CD4-positive, alpha-beta T cell (primary cell): ENCODE measurements at regions not wholly inside any gene's neighbourhood (a gene's known extent, or its start where the extent isn't known, plus 50 kb on each side); places are given as distances from the start of the nearest gene placed in this dataset.

Experiments used
- ATAC-seq: fragments of 200-7000 bp; cut with Tn5 transposase; one replicate; pipeline ENCODE4 v1.10.0; 2022; ENCODE audit warnings: mild to moderate bottlenecking; ENCODE audit not compliant: poor library complexity
- CTCF ChIA-PET: fragments of 350-600 bp; sonication (Branson Sonifier 250); formaldehyde crosslinking; loops from one replicate; lab custom pipeline; 2021; ENCODE audit warnings: antibody characterized with exemption, inconsistent platforms; lab: Charles Lee
- POLR2A ChIA-PET: fragments of 350-600 bp; sonication (Branson Sonifier 250); formaldehyde crosslinking; loops from one replicate; lab custom pipeline; 2021; ENCODE audit warnings: antibody characterized with exemption, inconsistent platforms; lab: Charles Lee
- DNase-seq, 14 experiments: peaks; one replicate each; pipeline ENCODE4 v3.0.0-alpha.2; 2013 to 2020; ENCODE audit warnings: mixed read lengths in 2 of 14
- H3K27ac ChIP-seq, 2 donors: one replicate each; pipeline versions ENCODE4 v1.5.1 to v1.7.0; 2013; ENCODE audit warnings: low read length in 2 of 2, low read depth in 1 of 2, mild to moderate bottlenecking in 1 of 2
- H3K27me3 ChIP-seq, 2 experiments: 1 replicate in 1 of 2; 2 replicates in 1 of 2; pipeline versions ENCODE4 v1.6.1 to v1.7.0; 2013; ENCODE audit warnings: low read length in 2 of 2, control low read depth in 1 of 2, mild to moderate bottlenecking in 1 of 2, moderate library complexity in 1 of 2; ENCODE audit not compliant: insufficient read depth in 2 of 2, control insufficient read depth in 1 of 2
- H3K36me3 ChIP-seq: one replicate; pipeline ENCODE4 v1.6.1; 2013; ENCODE audit warnings: low read length, control low read depth; ENCODE audit not compliant: insufficient read depth
- H3K4me1 ChIP-seq: one replicate; pipeline ENCODE4 v1.6.1; 2013; ENCODE audit warnings: low read length, control low read depth; ENCODE audit not compliant: insufficient read depth
- H3K4me3 ChIP-seq: one replicate; pipeline ENCODE4 v1.5.1; 2013; ENCODE audit warnings: mild to moderate bottlenecking, low read length, moderate library complexity
- H3K9me3 ChIP-seq, 2 experiments: 1 replicate in 1 of 2; 2 replicates in 1 of 2; pipeline versions ENCODE4 v1.6.1 to v1.7.0; 2013; ENCODE audit warnings: low read length in 2 of 2, mild to moderate bottlenecking in 2 of 2, control low read depth in 1 of 2, moderate library complexity in 1 of 2; ENCODE audit not compliant: control insufficient read depth in 1 of 2, insufficient read depth in 1 of 2
- H3K27ac Mint-ChIP-seq: one replicate; pipeline ENCODE4 v1.8.0; 2020; ENCODE audit warnings: mixed read lengths
- H3K27me3 Mint-ChIP-seq: one replicate; pipeline ENCODE4 v1.8.0; 2021; ENCODE audit warnings: mixed read lengths
- H3K36me3 Mint-ChIP-seq: one replicate; pipeline ENCODE4 v1.8.0; 2021; ENCODE audit warnings: low read depth, mixed read lengths
- H3K4me1 Mint-ChIP-seq: one replicate; pipeline ENCODE4 v1.8.0; 2021; ENCODE audit warnings: low read depth, mixed read lengths
- H3K4me3 Mint-ChIP-seq: one replicate; pipeline ENCODE4 v1.8.0; 2020; ENCODE audit warnings: mild to moderate bottlenecking, mixed read lengths
- H3K9me3 Mint-ChIP-seq: one replicate; pipeline ENCODE4 v1.8.0; 2020; ENCODE audit warnings: mixed read lengths
- intact Hi-C, 2 experiments: fragments of 100-400 bp; cut with DNase I in 1 of 2; cut with micrococcal nuclease in 1 of 2; formaldehyde crosslinking; loops; one replicate each; pipeline versions ENCODE4 v1.15.1 to v1.9.0; 2023 to 2025; cut with DNase I, micrococcal nuclease
- TF ChIP-seq, protein P1 (sequence below): fragments of 200-600 bp; IDR thresholded peaks from one replicate; pipeline ENCODE4 v1.8.0; 2022; ENCODE audit warnings: antibody characterized with exemption, mild to moderate bottlenecking

DNA sequence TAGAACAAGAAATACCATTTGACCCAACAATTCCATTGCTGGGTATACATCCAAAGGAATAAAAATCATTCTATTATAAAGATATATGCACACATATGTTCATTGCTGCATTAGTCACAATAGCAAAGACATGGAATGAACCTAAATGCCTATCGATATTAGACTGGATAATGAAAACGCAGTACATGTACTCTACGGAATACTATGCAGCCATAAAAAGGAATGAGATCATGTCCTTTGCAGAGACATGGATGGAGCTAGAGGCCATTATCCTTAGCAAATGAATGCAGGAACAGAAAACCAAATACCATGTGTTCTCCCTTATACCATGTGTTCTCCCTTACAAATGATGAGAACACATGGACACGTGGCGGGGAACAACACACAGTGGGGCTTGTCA, 190.2 kb downstream of the HACE1 start:
- H3K4me1 Mint-ChIP-seq, result no peaks in the 10 kb centered on the region
- ChIA-PET POLR2A (no interaction called here), CTCF (no interaction called here)
- H3K9me3 ChIP-seq, result peaks cover 0 to 12% of the 10 kb centered on the region in 2 experiments
- no peak overlapping the region for H3K4me3 ChIP-seq
- H3K27me3 ChIP-seq, result no peaks in the 10 kb centered on the region
- no peaks in the 10 kb centered on the region for H3K36me3 Mint-ChIP-seq
- H3K4me3 Mint-ChIP-seq, result no peak overlapping the region
- H3K27ac Mint-ChIP-seq, result no peak overlapping the region
- intact Hi-C loops, result no loop called here
- H3K36me3 ChIP-seq, result no peaks in the 10 kb centered on the region
- peaks cover 3% of the 10 kb centered on the region for H3K4me1 ChIP-seq
- TF ChIP-seq, protein P1, sequence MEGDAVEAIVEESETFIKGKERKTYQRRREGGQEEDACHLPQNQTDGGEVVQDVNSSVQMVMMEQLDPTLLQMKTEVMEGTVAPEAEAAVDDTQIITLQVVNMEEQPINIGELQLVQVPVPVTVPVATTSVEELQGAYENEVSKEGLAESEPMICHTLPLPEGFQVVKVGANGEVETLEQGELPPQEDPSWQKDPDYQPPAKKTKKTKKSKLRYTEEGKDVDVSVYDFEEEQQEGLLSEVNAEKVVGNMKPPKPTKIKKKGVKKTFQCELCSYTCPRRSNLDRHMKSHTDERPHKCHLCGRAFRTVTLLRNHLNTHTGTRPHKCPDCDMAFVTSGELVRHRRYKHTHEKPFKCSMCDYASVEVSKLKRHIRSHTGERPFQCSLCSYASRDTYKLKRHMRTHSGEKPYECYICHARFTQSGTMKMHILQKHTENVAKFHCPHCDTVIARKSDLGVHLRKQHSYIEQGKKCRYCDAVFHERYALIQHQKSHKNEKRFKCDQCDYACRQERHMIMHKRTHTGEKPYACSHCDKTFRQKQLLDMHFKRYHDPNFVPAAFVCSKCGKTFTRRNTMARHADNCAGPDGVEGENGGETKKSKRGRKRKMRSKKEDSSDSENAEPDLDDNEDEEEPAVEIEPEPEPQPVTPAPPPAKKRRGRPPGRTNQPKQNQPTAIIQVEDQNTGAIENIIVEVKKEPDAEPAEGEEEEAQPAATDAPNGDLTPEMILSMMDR, result no peak
- ATAC-seq (no peak), DNase-seq (no peak)
- H3K27me3 Mint-ChIP-seq, result no peaks in the 10 kb centered on the region
- H3K9me3 Mint-ChIP-seq, result peaks cover 13% of the 10 kb centered on the region
- H3K27ac ChIP-seq, result no peak overlapping the region

DNA sequence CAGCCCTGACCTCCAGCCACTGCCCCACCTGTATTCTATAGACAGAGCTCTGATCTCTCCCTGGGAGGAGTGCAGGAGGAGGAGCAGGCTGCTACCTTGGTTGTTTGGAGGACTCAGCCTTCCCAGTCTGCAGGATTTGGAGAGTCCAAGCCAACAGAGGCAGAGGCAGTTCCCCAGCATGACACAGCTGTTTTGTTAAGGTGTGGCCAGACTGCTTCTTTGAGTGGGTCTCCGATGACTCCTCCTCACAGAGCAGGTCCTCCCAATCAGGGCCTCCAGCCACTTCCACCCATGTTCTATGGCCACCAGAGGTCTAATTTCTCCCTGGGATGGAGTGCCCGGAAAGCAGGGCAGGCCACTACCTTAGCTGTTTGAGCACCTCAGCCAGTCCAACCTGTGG, 203.5 kb downstream of the HACE1 start:
- H3K27ac Mint-ChIP-seq, result no peak overlapping the region
- Histone ChIP-seq H3K4me1 (no peaks in the 10 kb centered on the region), H3K36me3 (no peaks in the 10 kb centered on the region), H3K4me3 (no peak overlapping the region), H3K9me3 (peaks cover 0 to 3% of the 10 kb centered on the region in 2 experiments), H3K27ac (no peak overlapping the region), H3K27me3 (peaks cover 2 to 4% of the 10 kb centered on the region in 2 experiments)
- CTCF ChIA-PET, result no interaction called here
- H3K9me3 Mint-ChIP-seq, result peaks cover 7% of the 10 kb centered on the region
- H3K4me1 Mint-ChIP-seq, result no peaks in the 10 kb centered on the region
- ATAC-seq (no peak), DNase-seq (no peak)
- TF ChIP-seq, protein P1, result no peak
- intact Hi-C loops, result no loop called here
- no peak overlapping the region for H3K4me3 Mint-ChIP-seq
- peaks cover 5% of the 10 kb centered on the region for H3K27me3 Mint-ChIP-seq
- POLR2A ChIA-PET, result no interaction called here
- H3K36me3 Mint-ChIP-seq, result no peaks in the 10 kb centered on the region

DNA sequence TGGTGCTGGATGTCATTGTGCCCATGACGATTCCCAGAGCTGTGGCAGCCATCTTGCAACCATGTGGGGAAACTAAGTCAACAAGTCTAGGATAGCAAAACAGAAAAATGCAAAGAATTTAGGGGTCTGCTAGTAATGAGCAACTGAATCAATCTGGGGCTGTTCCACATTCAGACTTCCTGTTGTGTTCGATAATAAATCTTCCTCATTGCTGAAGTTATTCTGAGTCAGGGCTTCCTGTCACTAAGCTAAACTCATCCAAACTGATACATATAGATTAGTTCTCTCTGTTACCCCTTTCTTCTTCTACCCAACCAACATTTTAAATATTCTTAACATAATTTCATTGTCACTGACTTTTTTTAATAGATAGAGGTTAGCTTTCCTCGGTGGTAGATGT, 205.9 kb downstream of the HACE1 start:
- H3K27ac Mint-ChIP-seq, result no peak overlapping the region
- no peaks in the 10 kb centered on the region for H3K4me1 ChIP-seq
- TF ChIP-seq, protein P1, result no peak
- ChIA-PET CTCF (no interaction called here), POLR2A (interaction anchor here (0.6 kb wide), 1 partner anchor 28 kb away, joined by 3 read pairs; no protein-coding TSS in a partner anchor)
- H3K27me3 ChIP-seq, result no peaks in the 10 kb centered on the region
- H3K4me3 Mint-ChIP-seq, result no peak overlapping the region
- no peaks in the 10 kb centered on the region for H3K36me3 Mint-ChIP-seq
- no peaks in the 10 kb centered on the region for H3K36me3 ChIP-seq
- H3K27ac ChIP-seq, result no peak overlapping the region
- no peak for DNase-seq
- ATAC-seq, result no peak
- H3K27me3 Mint-ChIP-seq, result peaks cover 5% of the 10 kb centered on the region
- H3K9me3 ChIP-seq, result peaks cover 0 to under 1% of the 10 kb centered on the region in 2 experiments
- intact Hi-C loops, result no loop called here
- no peaks in the 10 kb centered on the region for H3K4me1 Mint-ChIP-seq
- no peak overlapping the region for H3K4me3 ChIP-seq
- H3K9me3 Mint-ChIP-seq, result peaks cover 3% of the 10 kb centered on the region
